HG02763 (cell line): ENCODE measurements at regions not wholly inside any gene's neighbourhood (a gene's known extent, or its start where the extent isn't known, plus 50 kb on each side); places are given as distances from the start of the nearest gene placed in this dataset.

Source experiments
- ATAC-seq: cut with Tn5 transposase; IDR thresholded peaks from one replicate; pipeline ENCODE4 v1.9.1; 2021; ENCODE audit warnings: mild to moderate bottlenecking, moderate library complexity; ENCODE audit not compliant: unreplicated experiment

GRCh38 chr7:142348100-142348499 is 90.2 kb upstream of the PRSS58 start:
- ATAC-seq, result no peak

GRCh38 chr7:142347091-142347490 is 89.2 kb upstream of the PRSS58 start:
- ATAC-seq, result no peak

- no peak for ATAC-seq
Observed at GRCh38 chr7:142345811-142346210, 88.0 kb upstream of the PRSS58 start.

GRCh38 chr7:142338633-142339501 is 81.0 kb upstream of the PRSS58 start:
- ATAC-seq, result no peak

- no peak for ATAC-seq
Observed at GRCh38 chr7:142337054-142338001, 79.5 kb upstream of the PRSS58 start.

- ATAC-seq, result no peak
Observed at GRCh38 chr7:142334806-142335205, 76.9 kb upstream of the PRSS58 start.

GRCh38 chr7:142334236-142334635 is 76.4 kb upstream of the PRSS58 start:
- no peak for ATAC-seq

GRCh38 chr7:142332421-142332820 is 74.6 kb upstream of the PRSS58 start:
- ATAC-seq, result no peak

- ATAC-seq, result no peak
Observed at GRCh38 chr7:142331941-142332340, 74.1 kb upstream of the PRSS58 start.

- ATAC-seq, result no peak
Observed at GRCh38 chr7:142329062-142329790, 71.4 kb upstream of the PRSS58 start.

- no peak for ATAC-seq
Observed at GRCh38 chr7:142328551-142328950, 70.7 kb upstream of the PRSS58 start.

GRCh38 chr7:142327628-142328405 is 70.0 kb upstream of the PRSS58 start:
- ATAC-seq, result no peak

- ATAC-seq, result no peak
Observed at GRCh38 chr7:142323706-142324105, 65.8 kb upstream of the PRSS58 start.

GRCh38 chr7:142321391-142321790 is 63.5 kb upstream of the PRSS58 start:
- no peak for ATAC-seq

GRCh38 chr7:142320883-142321282 is 63.0 kb upstream of the PRSS58 start:
- no peak for ATAC-seq

GRCh38 chr7:142319970-142320369 is 62.1 kb upstream of the PRSS58 start:
- no peak for ATAC-seq

GRCh38 chr7:142314281-142314680 is 56.4 kb upstream of the PRSS58 start:
- no peak for ATAC-seq

- ATAC-seq, result no peak
Observed at GRCh38 chr7:142313528-142313927, 55.7 kb upstream of the PRSS58 start.

- no peak for ATAC-seq
Observed at GRCh38 chr7:142311876-142312275, 54.0 kb upstream of the PRSS58 start.

- no peak for ATAC-seq
Observed at GRCh38 chr7:142308918-142309317, 51.1 kb upstream of the PRSS58 start.
